Peyer's patch (tissue), 4 donors: ENCODE measurements at regions not wholly inside any gene's neighbourhood (a gene's known extent, or its start where the extent isn't known, plus 50 kb on each side); places are given as distances from the start of the nearest gene placed in this dataset.

Source experiments
- POLR2A ChIP-seq, 2 donors: fragments of 450-650 bp; IDR thresholded peaks; one replicate each; pipeline ENCODE4 v1.5.1; 2017; ENCODE audit warnings: antibody characterized with exemption in 2 of 2, mild to moderate bottlenecking in 2 of 2, moderate library complexity in 2 of 2
- TF ChIP-seq, protein P1 (sequence below), 6 experiments: fragments of 450-650 bp in 4 of 6; fragments of 200-600 bp in 2 of 6; sonication (generic) in 1 of 6; IDR thresholded peaks; one replicate each; pipeline ENCODE4 v1.5.1; 2017 to 2019; ENCODE audit warnings: antibody characterized with exemption in 6 of 6, mild to moderate bottlenecking in 3 of 6, moderate library complexity in 1 of 6

DNA sequence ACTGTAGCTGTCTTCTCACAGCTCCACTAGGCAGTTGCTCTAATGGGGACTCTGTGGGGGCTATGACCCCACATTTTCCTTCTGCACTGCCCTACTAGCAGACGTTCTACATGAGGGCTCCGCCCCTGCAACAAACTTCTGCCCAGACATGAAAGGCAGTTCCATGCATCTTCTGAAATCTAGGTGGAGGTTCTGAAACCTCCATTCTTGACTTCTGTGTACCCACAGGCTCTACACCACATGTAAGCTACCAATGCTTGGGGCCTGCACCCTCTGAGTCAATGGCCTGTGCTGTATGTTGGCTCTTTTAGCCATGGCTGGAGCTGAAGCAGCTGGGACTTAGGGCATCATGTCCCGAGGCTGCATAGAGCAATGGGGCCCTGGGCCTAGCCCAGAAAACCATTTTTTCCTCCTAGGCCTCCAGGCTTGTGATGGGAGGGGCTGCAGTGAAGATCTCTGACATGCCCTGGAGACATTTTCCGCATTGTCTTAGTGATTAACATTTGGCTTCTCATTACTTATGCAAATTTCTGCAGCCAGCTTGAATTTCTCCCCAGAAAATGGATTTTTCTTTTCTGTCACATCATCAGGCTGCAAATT, 123.0 kb downstream of the MYCN start:
- no peak for TF ChIP-seq POLR2A (IDR thresholded peaks at IDR 0.05)
- TF ChIP-seq, protein P1, sequence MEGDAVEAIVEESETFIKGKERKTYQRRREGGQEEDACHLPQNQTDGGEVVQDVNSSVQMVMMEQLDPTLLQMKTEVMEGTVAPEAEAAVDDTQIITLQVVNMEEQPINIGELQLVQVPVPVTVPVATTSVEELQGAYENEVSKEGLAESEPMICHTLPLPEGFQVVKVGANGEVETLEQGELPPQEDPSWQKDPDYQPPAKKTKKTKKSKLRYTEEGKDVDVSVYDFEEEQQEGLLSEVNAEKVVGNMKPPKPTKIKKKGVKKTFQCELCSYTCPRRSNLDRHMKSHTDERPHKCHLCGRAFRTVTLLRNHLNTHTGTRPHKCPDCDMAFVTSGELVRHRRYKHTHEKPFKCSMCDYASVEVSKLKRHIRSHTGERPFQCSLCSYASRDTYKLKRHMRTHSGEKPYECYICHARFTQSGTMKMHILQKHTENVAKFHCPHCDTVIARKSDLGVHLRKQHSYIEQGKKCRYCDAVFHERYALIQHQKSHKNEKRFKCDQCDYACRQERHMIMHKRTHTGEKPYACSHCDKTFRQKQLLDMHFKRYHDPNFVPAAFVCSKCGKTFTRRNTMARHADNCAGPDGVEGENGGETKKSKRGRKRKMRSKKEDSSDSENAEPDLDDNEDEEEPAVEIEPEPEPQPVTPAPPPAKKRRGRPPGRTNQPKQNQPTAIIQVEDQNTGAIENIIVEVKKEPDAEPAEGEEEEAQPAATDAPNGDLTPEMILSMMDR (IDR thresholded peaks at IDR 0.05) = no peak
